ENCODE measurements at regions not wholly inside any gene's neighbourhood (a gene's known extent, or its start where the extent isn't known, plus 50 kb on each side); places are given as distances from the start of the nearest gene placed in this dataset.

DNA sequence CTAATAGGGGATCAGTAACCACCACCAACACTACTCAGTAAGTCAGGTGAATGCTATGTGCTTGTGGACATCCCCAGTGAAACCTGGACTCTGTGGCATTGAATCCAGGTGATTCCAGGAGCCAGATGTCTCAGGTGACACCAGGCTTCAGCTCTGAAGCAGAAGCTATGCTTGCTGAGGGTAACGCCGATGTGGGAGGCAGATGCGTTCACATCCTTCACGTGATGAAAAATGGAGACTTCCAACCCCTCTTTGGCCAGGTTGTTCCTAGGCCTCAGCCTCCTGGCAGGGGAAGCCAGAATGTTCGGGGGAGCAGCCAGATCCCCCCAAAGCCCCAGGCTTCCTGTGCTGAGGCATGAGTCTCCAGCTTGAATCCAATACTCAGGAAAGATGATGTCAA, 209.8 kb upstream of the PDE10A start:
- no peaks in the 10 kb centered on the region for H3K79me2 ChIP-seq (ENCODE audit: low read length)
- H3K4me2 ChIP-seq (ENCODE audit: low read length), result no peak overlapping the region
- H2AFZ ChIP-seq (ENCODE audit: low read depth, low read length), result no peak overlapping the region
- TF ChIP-seq CTCF (IDR thresholded peaks at IDR 0.05; ENCODE audit: low read depth, low read length) (no peak), EZH2phosphoT487 (IDR thresholded peaks at IDR 0.05; ENCODE audit: low read depth) (no peak)
- H3K4me1 ChIP-seq (ENCODE audit: low read length), result no peaks in the 10 kb centered on the region
- H3K27ac ChIP-seq (ENCODE audit: low read length), result no peak overlapping the region
- no peak overlapping the region for H3K4me3 ChIP-seq (ENCODE audit: low read length)
- no peaks in the 10 kb centered on the region for H3K36me3 ChIP-seq (replicated peaks; ENCODE audit: low read depth, low read length)
- no peaks in the 10 kb centered on the region for H3K27me3 ChIP-seq (ENCODE audit: low read depth, low read length)
- no peaks in the 10 kb centered on the region for H4K20me1 ChIP-seq (ENCODE audit: insufficient read depth, low read length)
- H3K9ac ChIP-seq (ENCODE audit: low read length), result no peak overlapping the region
- no peaks in the 10 kb centered on the region for H3K9me3 ChIP-seq (ENCODE audit: insufficient read depth, low read length)

GRCh38 chr6:165872311-165872710, 209.3 kb upstream of the PDE10A start:
- Histone ChIP-seq H3K4me1 (ENCODE audit: low read length) (no peaks in the 10 kb centered on the region), H3K36me3 (replicated peaks; ENCODE audit: low read depth, low read length) (no peaks in the 10 kb centered on the region), H3K4me3 (ENCODE audit: low read length) (no peak overlapping the region), H3K4me2 (ENCODE audit: low read length) (no peak overlapping the region), H3K79me2 (ENCODE audit: low read length) (no peaks in the 10 kb centered on the region), H4K20me1 (ENCODE audit: insufficient read depth, low read length) (no peaks in the 10 kb centered on the region), H3K27ac (ENCODE audit: low read length) (no peak overlapping the region), H3K9me3 (ENCODE audit: insufficient read depth, low read length) (no peaks in the 10 kb centered on the region), H3K9ac (ENCODE audit: low read length) (no peak overlapping the region), H2AFZ (ENCODE audit: low read depth, low read length) (no peak overlapping the region), H3K27me3 (ENCODE audit: low read depth, low read length) (no peaks in the 10 kb centered on the region)
- TF ChIP-seq EZH2phosphoT487 (IDR thresholded peaks at IDR 0.05; ENCODE audit: low read depth) (no peak), CTCF (IDR thresholded peaks at IDR 0.05; ENCODE audit: low read depth, low read length) (no peak)

DNA sequence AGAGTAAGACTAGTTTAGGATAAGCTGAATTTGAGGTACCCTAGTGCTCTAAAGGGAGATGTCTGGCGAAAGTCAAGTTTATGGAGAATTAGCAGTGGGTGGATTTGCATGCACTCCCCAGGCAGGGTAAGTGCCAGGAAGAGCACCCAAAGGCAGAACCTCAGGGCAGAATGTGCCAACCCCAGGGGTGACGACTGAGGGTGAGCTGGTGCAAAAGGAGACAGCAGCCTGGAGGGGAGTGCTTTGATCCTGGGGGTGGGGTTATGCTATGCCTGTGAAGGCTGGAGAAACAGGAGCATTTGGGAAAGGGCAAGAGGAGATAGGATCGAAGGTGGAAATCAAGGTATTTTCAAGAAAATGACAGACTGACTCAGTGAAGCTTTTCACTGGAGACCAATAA, 208.5 kb upstream of the PDE10A start:
- Histone ChIP-seq H3K27ac (ENCODE audit: low read length) (no peak overlapping the region), H2AFZ (ENCODE audit: low read depth, low read length) (no peak overlapping the region), H3K9ac (ENCODE audit: low read length) (no peak overlapping the region), H3K9me3 (ENCODE audit: insufficient read depth, low read length) (no peaks in the 10 kb centered on the region), H3K4me2 (ENCODE audit: low read length) (no peak overlapping the region), H3K79me2 (ENCODE audit: low read length) (no peaks in the 10 kb centered on the region), H3K4me1 (ENCODE audit: low read length) (no peaks in the 10 kb centered on the region), H3K36me3 (replicated peaks; ENCODE audit: low read depth, low read length) (no peaks in the 10 kb centered on the region), H4K20me1 (ENCODE audit: insufficient read depth, low read length) (no peaks in the 10 kb centered on the region), H3K4me3 (ENCODE audit: low read length) (no peak overlapping the region), H3K27me3 (ENCODE audit: low read depth, low read length) (no peaks in the 10 kb centered on the region)
- no peak for TF ChIP-seq EZH2phosphoT487 (IDR thresholded peaks at IDR 0.05; ENCODE audit: low read depth)
- no peak for TF ChIP-seq CTCF (IDR thresholded peaks at IDR 0.05; ENCODE audit: low read depth, low read length)

DNA sequence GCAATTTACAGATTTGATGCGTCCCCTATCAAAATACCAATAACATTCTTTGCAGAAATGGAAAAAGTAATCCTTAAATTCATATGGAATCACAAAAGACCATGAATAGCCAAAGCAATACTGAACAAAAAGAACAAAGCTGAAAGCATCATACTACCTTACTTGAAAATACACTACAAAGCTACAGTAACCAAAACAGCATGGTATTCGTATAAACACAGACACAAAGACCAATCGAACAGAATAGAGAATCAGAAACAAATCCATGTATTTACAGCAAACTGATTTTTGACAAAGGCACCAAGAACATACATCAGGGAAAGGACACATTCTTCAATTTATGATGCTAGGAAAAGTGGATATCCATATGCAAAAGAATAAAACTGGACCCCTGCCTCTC, 206.5 kb upstream of the PDE10A start:
- TF ChIP-seq CTCF (IDR thresholded peaks at IDR 0.05; ENCODE audit: low read depth, low read length) (no peak), EZH2phosphoT487 (IDR thresholded peaks at IDR 0.05; ENCODE audit: low read depth) (no peak)

More for the DNA sequence above, 206.5 kb upstream of the PDE10A start:
- no peak overlapping the region for H2AFZ ChIP-seq (ENCODE audit: low read depth, low read length)
- no peak overlapping the region for H3K27ac ChIP-seq (ENCODE audit: low read length)
- no peaks in the 10 kb centered on the region for H3K36me3 ChIP-seq (replicated peaks; ENCODE audit: low read depth, low read length)
- H3K79me2 ChIP-seq (ENCODE audit: low read length), result no peaks in the 10 kb centered on the region
- no peaks in the 10 kb centered on the region for H3K4me1 ChIP-seq (ENCODE audit: low read length)
- no peaks in the 10 kb centered on the region for H3K27me3 ChIP-seq (ENCODE audit: low read depth, low read length)
- no peak overlapping the region for H3K4me3 ChIP-seq (ENCODE audit: low read length)
- no peak overlapping the region for H3K9ac ChIP-seq (ENCODE audit: low read length)
- H4K20me1 ChIP-seq (ENCODE audit: insufficient read depth, low read length), result no peaks in the 10 kb centered on the region
- no peaks in the 10 kb centered on the region for H3K9me3 ChIP-seq (ENCODE audit: insufficient read depth, low read length)
- H3K4me2 ChIP-seq (ENCODE audit: low read length), result no peak overlapping the region

Data from OCI-LY3 (cell line).